CD4-positive, CD25-positive, alpha-beta regulatory T cell (primary cell): ENCODE measurements at regions not wholly inside any gene's neighbourhood (a gene's known extent, or its start where the extent isn't known, plus 50 kb on each side); places are given as distances from the start of the nearest gene placed in this dataset.

ENCODE experiments used
- ATAC-seq, 2 donors: fragments of 150-1000 bp; cut with Tn5 transposase; one replicate each; pipeline ENCODE4 v1.10.0; 2021; ENCODE audit warnings: low read depth in 2 of 2, moderate number of reproducible peaks in 2 of 2, moderate library complexity in 1 of 2
- DNase-seq, 3 donors: peaks; one replicate each; pipeline versions ENCODE4 v3.0.0 to v3.0.0-alpha.2; 2012 to 2022; ENCODE audit warnings: mixed read lengths in 1 of 3
- H3K27ac ChIP-seq: one replicate; pipeline ENCODE4 v1.7.0; 2013; ENCODE audit warnings: mild to moderate bottlenecking, low read length; ENCODE audit not compliant: insufficient read depth, poor library complexity, severe bottlenecking
- H3K27me3 ChIP-seq: one replicate; pipeline ENCODE4 v1.7.0; 2013; ENCODE audit warnings: low read length; ENCODE audit not compliant: control insufficient read depth, insufficient read depth
- H3K36me3 ChIP-seq: one replicate; pipeline ENCODE4 v1.7.0; 2013; ENCODE audit warnings: mild to moderate bottlenecking, low read length, moderate library complexity; ENCODE audit not compliant: control insufficient read depth, insufficient read depth
- H3K4me1 ChIP-seq: 2 replicates; pipeline ENCODE4 v1.7.0; 2013; ENCODE audit warnings: mild to moderate bottlenecking, low read length; ENCODE audit not compliant: insufficient read depth, control insufficient read depth, poor library complexity, severe bottlenecking
- H3K4me3 ChIP-seq: one replicate; pipeline ENCODE4 v1.7.0; 2013; ENCODE audit warnings: low read depth, mild to moderate bottlenecking, low read length, moderate library complexity
- H3K9me3 ChIP-seq, 2 experiments: 1 replicate in 1 of 2; 2 replicates in 1 of 2; pipeline ENCODE4 v1.7.0; 2013; ENCODE audit warnings: low read length in 2 of 2, mild to moderate bottlenecking in 1 of 2, moderate library complexity in 1 of 2; ENCODE audit not compliant: control insufficient read depth in 2 of 2
- H3K27ac Mint-ChIP-seq, 3 donors: one replicate each; pipeline ENCODE4 v1.8.0; 2020 to 2022; ENCODE audit warnings: mild to moderate bottlenecking in 3 of 3, mixed read lengths in 3 of 3, moderate library complexity in 2 of 3
- H3K27me3 Mint-ChIP-seq: one replicate; pipeline ENCODE4 v1.8.0; 2022; ENCODE audit warnings: mild to moderate bottlenecking, mixed read lengths
- H3K36me3 Mint-ChIP-seq: one replicate; pipeline ENCODE4 v1.8.0; 2020; ENCODE audit warnings: mixed read lengths
- H3K4me1 Mint-ChIP-seq, 4 donors: one replicate each; pipeline ENCODE4 v1.8.0; 2020 to 2022; ENCODE audit warnings: mixed read lengths in 4 of 4, mild to moderate bottlenecking in 1 of 4
- H3K4me3 Mint-ChIP-seq, 4 donors: one replicate each; pipeline ENCODE4 v1.8.0; 2020 to 2022; ENCODE audit warnings: mild to moderate bottlenecking in 4 of 4, mixed read lengths in 4 of 4, moderate library complexity in 3 of 4
- H3K9me3 Mint-ChIP-seq, 7 donors: one replicate each; pipeline ENCODE4 v1.8.0; 2020 to 2022; ENCODE audit warnings: mixed read lengths in 7 of 7, mild to moderate bottlenecking in 3 of 7, moderate library complexity in 2 of 7

GRCh38 chr3:31181661-31182060 is 287.2 kb upstream of the GADL1 start:
- Mint-ChIP-seq H3K4me1 (peaks cover 0 to 9% (median 0%) of the 10 kb centered on the region in 4 donors), H3K4me3 (no peak overlapping the region), H3K27me3 (no peaks in the 10 kb centered on the region), H3K36me3 (no peaks in the 10 kb centered on the region), H3K9me3 (peaks cover 0 to 5% (median 1%) of the 10 kb centered on the region in 7 donors), H3K27ac (no peak overlapping the region)
- Histone ChIP-seq H3K27ac (no peak overlapping the region), H3K36me3 (no peaks in the 10 kb centered on the region), H3K9me3 (no peaks in the 10 kb centered on the region), H3K4me1 (no peaks in the 10 kb centered on the region), H3K4me3 (no peak overlapping the region), H3K27me3 (no peaks in the 10 kb centered on the region)
- ATAC-seq (no peak), DNase-seq (no peak)

GRCh38 chr3:31182661-31183060 is 288.2 kb upstream of the GADL1 start:
- no peaks in the 10 kb centered on the region for H3K36me3 Mint-ChIP-seq
- H3K4me3 Mint-ChIP-seq, result no peak overlapping the region
- Histone ChIP-seq H3K9me3 (no peaks in the 10 kb centered on the region), H3K27me3 (no peaks in the 10 kb centered on the region), H3K36me3 (no peaks in the 10 kb centered on the region), H3K4me3 (no peak overlapping the region), H3K27ac (no peak overlapping the region), H3K4me1 (no peaks in the 10 kb centered on the region)
- H3K9me3 Mint-ChIP-seq, result peaks cover 0 to 5% (median 0%) of the 10 kb centered on the region in 7 donors
- no peak for DNase-seq
- no peaks in the 10 kb centered on the region for H3K27me3 Mint-ChIP-seq
- no peak overlapping the region for H3K27ac Mint-ChIP-seq
- no peak for ATAC-seq
- peaks cover 0 to 9% (median 0%) of the 10 kb centered on the region in 4 donors for H3K4me1 Mint-ChIP-seq

DNA sequence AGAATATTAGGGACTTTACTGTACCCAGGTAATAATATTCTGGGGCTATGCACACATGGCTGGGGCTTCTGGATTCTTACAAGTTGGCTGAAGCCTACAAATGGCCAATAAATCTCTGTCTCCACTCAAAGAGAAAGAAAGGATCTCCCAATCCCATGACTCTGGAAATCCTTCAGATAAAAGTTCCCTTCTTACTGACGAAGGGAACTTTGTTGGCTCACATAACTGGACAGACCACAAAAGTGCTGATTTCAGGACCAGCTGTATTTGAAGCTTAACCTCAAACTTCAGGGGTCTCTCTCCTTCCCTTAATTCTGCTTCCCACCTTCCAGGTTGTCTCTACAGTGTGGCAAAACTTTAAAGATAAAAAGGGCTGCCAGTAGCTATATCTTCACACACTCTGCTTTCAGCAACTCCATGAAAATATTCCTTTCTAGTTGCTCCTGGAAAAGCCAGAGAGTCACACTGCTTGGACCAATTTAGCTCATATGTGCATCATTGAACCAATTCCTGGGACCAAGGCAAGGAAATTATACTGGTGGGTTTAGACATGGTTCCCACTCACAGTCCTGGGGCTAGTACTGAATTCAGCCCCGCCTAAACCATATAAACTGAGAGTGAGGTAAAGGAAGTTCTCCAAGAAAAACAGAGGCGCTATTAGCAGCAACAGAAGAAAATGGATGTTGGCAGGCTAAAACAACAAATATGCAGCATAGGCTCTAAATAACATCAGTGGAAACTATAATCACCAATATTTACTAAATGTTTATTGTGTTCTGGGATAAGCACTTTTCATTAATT is 290.0 kb upstream of the GADL1 start:
- no peak overlapping the region for H3K27ac ChIP-seq
- H3K4me3 ChIP-seq, result no peak overlapping the region
- Mint-ChIP-seq H3K4me1 (no peaks in the 10 kb centered on the region), H3K9me3 (peaks cover 0 to 4% (median 0%) of the 10 kb centered on the region in 7 donors), H3K4me3 (no peak overlapping the region), H3K36me3 (no peaks in the 10 kb centered on the region), H3K27me3 (no peaks in the 10 kb centered on the region), H3K27ac (no peak overlapping the region)
- H3K36me3 ChIP-seq, result no peaks in the 10 kb centered on the region
- DNase-seq (no peak), ATAC-seq (no peak)
- H3K27me3 ChIP-seq, result no peaks in the 10 kb centered on the region
- H3K4me1 ChIP-seq, result no peaks in the 10 kb centered on the region
- no peaks in the 10 kb centered on the region for H3K9me3 ChIP-seq

DNA sequence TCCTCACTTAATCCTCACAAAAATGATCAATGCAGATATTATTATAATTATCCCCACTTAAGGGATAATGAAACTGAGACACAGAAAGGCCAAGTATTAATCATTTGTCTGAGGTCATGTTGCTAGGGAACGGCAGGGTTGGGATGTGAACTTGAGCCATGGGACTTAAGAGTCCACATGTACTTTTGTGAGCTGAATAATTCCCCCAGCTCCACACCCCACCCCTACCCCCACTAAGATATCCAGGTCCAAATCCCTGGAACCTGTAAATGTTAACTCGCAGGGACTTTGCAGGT is 290.5 kb upstream of the GADL1 start:
- H3K27me3 ChIP-seq, result no peaks in the 10 kb centered on the region
- DNase-seq (no peak), ATAC-seq (no peak)
- H3K9me3 Mint-ChIP-seq, result peaks cover 0 to 2% (median 0%) of the 10 kb centered on the region in 7 donors
- no peak overlapping the region for H3K27ac ChIP-seq
- no peak overlapping the region for H3K4me3 Mint-ChIP-seq
- H3K27me3 Mint-ChIP-seq, result no peaks in the 10 kb centered on the region
- H3K4me3 ChIP-seq, result no peak overlapping the region
- no peaks in the 10 kb centered on the region for H3K36me3 Mint-ChIP-seq
- no peaks in the 10 kb centered on the region for H3K4me1 ChIP-seq
- H3K27ac Mint-ChIP-seq, result no peak overlapping the region
- no peaks in the 10 kb centered on the region for H3K36me3 ChIP-seq
- no peaks in the 10 kb centered on the region for H3K4me1 Mint-ChIP-seq
- no peaks in the 10 kb centered on the region for H3K9me3 ChIP-seq

DNA sequence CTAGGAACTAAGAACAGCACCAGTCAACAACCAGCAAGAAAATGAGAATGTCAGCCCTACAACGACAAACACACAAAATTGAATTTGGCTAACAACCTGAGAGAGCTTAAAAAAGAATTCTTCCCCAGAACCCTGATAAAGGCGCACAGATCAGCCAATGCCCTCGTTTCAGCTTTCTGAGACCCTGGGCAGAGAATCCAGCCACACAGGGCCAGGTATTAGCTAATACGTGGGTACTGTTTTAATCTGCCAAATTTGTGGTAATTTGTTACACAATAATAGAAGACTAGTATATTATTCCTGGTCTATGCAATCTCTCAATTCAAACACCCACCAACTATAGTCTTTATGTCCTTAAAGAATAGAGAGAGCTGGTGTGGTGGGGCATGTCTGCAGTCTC is 291.6 kb upstream of the GADL1 start:
- H3K4me3 ChIP-seq, result no peak overlapping the region

DNA sequence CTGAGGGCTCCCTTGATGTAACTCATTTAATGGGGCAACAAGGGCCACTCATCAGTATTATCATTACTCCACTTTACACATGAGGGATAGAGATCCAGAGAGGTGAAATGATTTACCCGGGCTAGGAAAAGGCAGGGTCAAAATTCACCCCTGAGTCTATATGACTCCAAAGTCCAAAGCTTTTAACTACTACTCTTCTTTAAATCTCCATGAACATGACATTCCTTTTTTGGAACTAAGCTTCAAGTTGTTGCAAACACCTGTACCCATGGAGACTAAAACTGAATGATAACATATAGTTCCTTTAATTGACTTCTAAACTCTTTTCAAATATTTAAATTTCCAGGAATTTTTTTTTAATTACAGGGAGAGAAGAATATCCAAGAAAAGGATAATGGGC is 292.9 kb upstream of the GADL1 start:
- Mint-ChIP-seq H3K36me3 (no peaks in the 10 kb centered on the region), H3K9me3 (peaks cover 0 to 2% (median 0%) of the 10 kb centered on the region in 7 donors), H3K27me3 (no peaks in the 10 kb centered on the region), H3K4me3 (no peak overlapping the region), H3K27ac (no peak overlapping the region), H3K4me1 (no peaks in the 10 kb centered on the region)
- no peak for ATAC-seq
- no peaks in the 10 kb centered on the region for H3K27me3 ChIP-seq
- no peaks in the 10 kb centered on the region for H3K4me1 ChIP-seq
- no peaks in the 10 kb centered on the region for H3K9me3 ChIP-seq
- H3K4me3 ChIP-seq, result no peak overlapping the region
- no peak overlapping the region for H3K27ac ChIP-seq
- no peak for DNase-seq
- no peaks in the 10 kb centered on the region for H3K36me3 ChIP-seq

More for the DNA sequence above, 291.6 kb upstream of the GADL1 start:
- Mint-ChIP-seq H3K36me3 (no peaks in the 10 kb centered on the region), H3K4me3 (no peak overlapping the region), H3K27me3 (no peaks in the 10 kb centered on the region), H3K27ac (no peak overlapping the region), H3K9me3 (peaks cover 0 to 2% (median 0%) of the 10 kb centered on the region in 7 donors), H3K4me1 (no peaks in the 10 kb centered on the region)
- no peaks in the 10 kb centered on the region for H3K4me1 ChIP-seq
- ATAC-seq (no peak), DNase-seq (no peak)
- no peaks in the 10 kb centered on the region for H3K36me3 ChIP-seq
- H3K27me3 ChIP-seq, result no peaks in the 10 kb centered on the region
- H3K27ac ChIP-seq, result no peak overlapping the region
- no peaks in the 10 kb centered on the region for H3K9me3 ChIP-seq

DNA sequence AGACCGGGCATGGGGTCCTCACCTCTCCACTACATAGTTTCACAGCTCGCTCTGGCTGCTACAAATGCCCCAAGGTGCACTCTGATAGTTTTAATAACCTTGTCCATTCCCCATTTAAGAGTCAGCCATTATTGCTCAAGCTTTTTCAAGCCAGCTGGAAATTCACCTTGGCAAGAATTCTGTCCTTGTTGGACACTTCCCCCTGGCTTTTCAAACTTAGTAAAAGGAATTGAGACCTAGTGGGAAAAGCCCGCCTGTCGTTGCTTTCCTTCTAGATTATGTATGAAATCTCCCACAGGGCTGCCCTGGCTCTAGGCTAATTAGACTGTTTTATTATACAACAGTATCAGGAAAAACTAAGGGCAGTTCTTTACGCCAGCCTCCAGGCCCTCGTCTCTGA is 293.7 kb upstream of the GADL1 start:
- no peaks in the 10 kb centered on the region for H3K36me3 Mint-ChIP-seq
- H3K4me1 ChIP-seq, result no peaks in the 10 kb centered on the region
- H3K9me3 Mint-ChIP-seq, result peaks cover 0 to 4% (median 0%) of the 10 kb centered on the region in 7 donors
- no peak for DNase-seq
- no peak overlapping the region for H3K27ac Mint-ChIP-seq
- H3K4me3 ChIP-seq, result no peak overlapping the region
- no peak overlapping the region for H3K27ac ChIP-seq
- ATAC-seq, result no peak
- no peaks in the 10 kb centered on the region for H3K36me3 ChIP-seq
- H3K27me3 ChIP-seq, result no peaks in the 10 kb centered on the region
- H3K4me1 Mint-ChIP-seq, result no peaks in the 10 kb centered on the region
- H3K4me3 Mint-ChIP-seq, result no peak overlapping the region
- no peaks in the 10 kb centered on the region for H3K9me3 ChIP-seq
- no peaks in the 10 kb centered on the region for H3K27me3 Mint-ChIP-seq

DNA sequence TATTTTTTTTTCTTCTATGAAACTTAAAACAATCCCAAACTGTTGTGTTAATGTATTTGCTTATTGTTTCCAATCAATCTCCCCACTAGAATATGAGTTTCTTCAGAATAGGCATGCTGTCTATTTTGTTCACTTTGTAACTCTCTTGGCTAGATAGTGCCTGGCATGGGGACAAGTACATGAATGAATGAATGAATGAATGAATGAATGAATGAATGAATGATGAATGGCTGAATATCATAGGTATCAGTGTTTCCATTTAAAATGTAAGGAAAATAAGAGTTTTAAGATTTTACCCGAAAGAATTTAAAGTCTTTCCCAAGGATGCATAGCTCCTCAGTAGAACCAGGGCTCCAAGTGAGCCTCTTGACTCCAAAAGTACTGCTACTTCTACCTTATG is 294.9 kb upstream of the GADL1 start:
- H3K27ac Mint-ChIP-seq, result no peak overlapping the region
- H3K27ac ChIP-seq, result no peak overlapping the region
- H3K4me3 ChIP-seq, result no peak overlapping the region
- H3K27me3 Mint-ChIP-seq, result no peaks in the 10 kb centered on the region
- ATAC-seq (no peak), DNase-seq (no peak)
- H3K36me3 Mint-ChIP-seq, result no peaks in the 10 kb centered on the region
- no peaks in the 10 kb centered on the region for H3K36me3 ChIP-seq
- peaks cover 2% of the 10 kb centered on the region for H3K27me3 ChIP-seq
- H3K4me3 Mint-ChIP-seq, result no peak overlapping the region
- no peaks in the 10 kb centered on the region for H3K4me1 ChIP-seq
- H3K9me3 ChIP-seq, result no peaks in the 10 kb centered on the region
- peaks cover 0 to 4% (median 0%) of the 10 kb centered on the region in 7 donors for H3K9me3 Mint-ChIP-seq
- H3K4me1 Mint-ChIP-seq, result no peaks in the 10 kb centered on the region
